Ishikawa (cell line): ENCODE measurements at regions not wholly inside any gene's neighbourhood (a gene's known extent, or its start where the extent isn't known, plus 50 kb on each side); places are given as distances from the start of the nearest gene placed in this dataset.

ENCODE experiments used
- CEBPB ChIP-seq: IDR thresholded peaks from 2 replicates; pipeline ENCODE4 v1.6.1; 2012
- CREB1 ChIP-seq: IDR thresholded peaks from 2 replicates; pipeline ENCODE4 v1.6.1; 2012; ENCODE audit warnings: low read depth
- EGR1 ChIP-seq: IDR thresholded peaks from 2 replicates; pipeline ENCODE4 v1.6.1; 2012
- EP300 ChIP-seq: IDR thresholded peaks from 2 replicates; pipeline ENCODE4 v1.6.1; 2012; ENCODE audit warnings: borderline replicate concordance
- FOXM1 ChIP-seq: IDR thresholded peaks from 2 replicates; pipeline ENCODE4 v1.6.1; 2012; ENCODE audit warnings: low read depth, borderline replicate concordance
- MAX ChIP-seq: IDR thresholded peaks from 2 replicates; pipeline ENCODE4 v1.6.1; 2012
- NFIC ChIP-seq: IDR thresholded peaks from 2 replicates; pipeline ENCODE4 v1.6.1; 2012
- RAD21 ChIP-seq: IDR thresholded peaks from 2 replicates; pipeline ENCODE4 v1.6.1; 2012; ENCODE audit warnings: low read depth
- USF1 ChIP-seq: IDR thresholded peaks from 2 replicates; pipeline ENCODE4 v1.6.1; 2012
- YY1 ChIP-seq: IDR thresholded peaks from 2 replicates; pipeline ENCODE4 v1.6.1; 2012; ENCODE audit warnings: low read depth

GRCh38 chr2:5285061-5285460 is 407.1 kb upstream of the SOX11 start:
- TF ChIP-seq CEBPB (no peak), NFIC (no peak), FOXM1 (no peak), EP300 (no peak), MAX (no peak), EGR1 (no peak), CREB1 (no peak), RAD21 (no peak), USF1 (no peak), YY1 (no peak)
